Renal cortical epithelial cell (primary cell): ENCODE measurements at regions not wholly inside any gene's neighbourhood (a gene's known extent, or its start where the extent isn't known, plus 50 kb on each side); places are given as distances from the start of the nearest gene placed in this dataset.
"Not testable (repeated sequence)": the region's sequence is repeated elsewhere in the genome, so short reads cannot be mapped to it uniquely, and the experiment has no call there.

Experiments used
- DNase-seq: peaks from one replicate; pipeline ENCODE4 v3.0.0-alpha.2; 2011; ENCODE audit warnings: low read depth

GRCh38 chr5:71821029-71821428 lies 102.0 kb downstream of the CARTPT start:
- no peak for DNase-seq

- not testable (repeated sequence) for DNase-seq
These were observed 103.0 kb downstream of the CARTPT start for GRCh38 chr5:71822065-71822464.

GRCh38 chr5:71825992-71826391 lies 106.9 kb downstream of the CARTPT start:
- no peak for DNase-seq

GRCh38 chr5:71828291-71829040 lies 109.4 kb downstream of the CARTPT start:
- no peak for DNase-seq

GRCh38 chr5:71829206-71829605 lies 110.1 kb downstream of the CARTPT start:
- DNase-seq: no peak

GRCh38 chr5:71830681-71831539 lies 111.8 kb downstream of the CARTPT start:
- peak; percentile 22 for DNase-seq

GRCh38 chr5:71832812-71833715 lies 114.0 kb downstream of the CARTPT start:
- DNase-seq: no peak

GRCh38 chr5:71834601-71835000 lies 115.5 kb downstream of the CARTPT start:
- DNase-seq: no peak

GRCh38 chr5:71836084-71836483 lies 117.0 kb downstream of the CARTPT start:
- no peak for DNase-seq

- peak; percentile 37 for DNase-seq
These were observed 117.6 kb downstream of the CARTPT start for GRCh38 chr5:71836559-71837112.

GRCh38 chr5:71838286-71838685 lies 119.2 kb downstream of the CARTPT start:
- DNase-seq: no peak

- no peak for DNase-seq
These were observed 120.2 kb downstream of the CARTPT start for GRCh38 chr5:71839096-71839884.

GRCh38 chr5:71841107-71841506 lies 122.0 kb downstream of the CARTPT start:
- no peak for DNase-seq

- DNase-seq: no peak
These were observed 124.0 kb downstream of the CARTPT start for GRCh38 chr5:71843111-71843510.

GRCh38 chr5:71844862-71845261 lies 125.8 kb downstream of the CARTPT start:
- DNase-seq: no peak

- DNase-seq: no peak
These were observed 140.4 kb downstream of the CARTPT start for GRCh38 chr5:71859515-71859914.

- no peak for DNase-seq
These were observed 141.0 kb downstream of the CARTPT start for GRCh38 chr5:71860048-71860447.

- DNase-seq: no peak
These were observed 142.6 kb downstream of the CARTPT start for GRCh38 chr5:71861682-71862081.

GRCh38 chr5:71862087-71862486 lies 143.0 kb downstream of the CARTPT start:
- no peak for DNase-seq

GRCh38 chr5:71862507-71863060 lies 143.5 kb downstream of the CARTPT start:
- DNase-seq: no peak
